ENCODE measurements at regions not wholly inside any gene's neighbourhood (a gene's known extent, or its start where the extent isn't known, plus 50 kb on each side); places are given as distances from the start of the nearest gene placed in this dataset.

- no peaks in the 10 kb centered on the region for H4K20me1 ChIP-seq (replicated peaks; ENCODE audit: insufficient read depth)
- H3K4me2 ChIP-seq, result no peak overlapping the region
- H3K79me2 ChIP-seq (replicated peaks; ENCODE audit: insufficient read depth), result no peaks in the 10 kb centered on the region
- no peaks in the 10 kb centered on the region; the same call in 1 of the 2 replicates for H3K36me3 ChIP-seq (ENCODE audit: insufficient read depth)
- no peak overlapping the region for H2AFZ ChIP-seq
- no peaks in the 10 kb centered on the region for H3K27me3 ChIP-seq (ENCODE audit: insufficient read depth)
- Mint-ChIP-seq H3K9me3 (peaks cover 3% of the 10 kb centered on the region; the same call in 2 of the 3 replicates), H3K4me3 (no peak overlapping the region), H3K36me3 (ENCODE audit: low read depth) (peaks cover 3% of the 10 kb centered on the region), H3K27ac (no peak overlapping the region), H3K27me3 (ENCODE audit: insufficient read depth, low read depth, poor library complexity) (peaks cover 2% of the 10 kb centered on the region), H3K4me1 (no peaks in the 10 kb centered on the region)
- ATAC-seq (no peak), DNase-seq (ENCODE audit: low spot score) (no peak)
- no peaks in the 10 kb centered on the region; the same call in none of the 2 replicates for H3K9me2 ChIP-seq (ENCODE audit: insufficient read depth)
- H3F3A ChIP-seq (replicated peaks; ENCODE audit: low read depth), result no peaks in the 10 kb centered on the region
- no peak overlapping the region for H3K4me3 ChIP-seq
- no peaks in the 10 kb centered on the region for H3K4me1 ChIP-seq (ENCODE audit: insufficient read depth)
- TF ChIP-seq CTCF (conservative IDR thresholded peaks at IDR 0.05; ENCODE audit: low read depth in 2 of 2) (no peak), STAT1 (IDR thresholded peaks at IDR 0.05; ENCODE audit: unreplicated experiment) (no peak), ZNF114 (CRISPR knock-in tag; IDR thresholded peaks at IDR 0.05) (no peak), REST (IDR thresholded peaks at IDR 0.05; ENCODE audit: unreplicated experiment) (no peak), ZNF331 (CRISPR knock-in tag; IDR thresholded peaks at IDR 0.05; ENCODE audit: low read depth) (no peak), POLR2AphosphoS5 (IDR thresholded peaks at IDR 0.05; ENCODE audit: low read depth) (no peak), ZNF462 (CRISPR knock-in tag; IDR thresholded peaks at IDR 0.05) (no peak), EZH2 (IDR thresholded peaks at IDR 0.05; ENCODE audit: low read depth, unreplicated experiment) (no peak), NANOG (IDR thresholded peaks at IDR 0.05; ENCODE audit: borderline replicate concordance) (no peak), CREB1 (CRISPR knock-in tag; IDR thresholded peaks at IDR 0.05; ENCODE audit: low read depth) (no peak), ETS1 (IDR thresholded peaks at IDR 0.05) (no peak), EZH2phosphoT487 (IDR thresholded peaks at IDR 0.05; ENCODE audit: unreplicated experiment) (no peak), JUNB (IDR thresholded peaks at IDR 0.05; ENCODE audit: unreplicated experiment) (no peak)
- H3K27ac ChIP-seq (ENCODE audit: low read depth), result no peak overlapping the region
These were observed 103.9 kb upstream of the ANO3 start for GRCh38 chr11:26227883-26228502.

Measured in GM23338 (cell line).